ENCODE measurements at regions not wholly inside any gene's neighbourhood (a gene's known extent, or its start where the extent isn't known, plus 50 kb on each side); places are given as distances from the start of the nearest gene placed in this dataset.

GRCh38 chr2:22281033-22281432 is 1103.9 kb upstream of the KLHL29 start:
- H3K9ac ChIP-seq (ENCODE audit: insufficient read depth, low read depth, low read length), result no peak overlapping the region
- POLR2A ChIA-PET, result no interaction called here
- no peak overlapping the region for H3K4me2 ChIP-seq (ENCODE audit: low read depth, low read length)
- no peak overlapping the region for H3K4me3 ChIP-seq (replicated peaks in 1 of 3; ENCODE audit: insufficient read depth in 1 of 3, low read depth in 2 of 3, low read length in 3 of 3)
- in situ Hi-C loops (cut with HindIII; ENCODE audit: extremely low pct_ligation_motif_present, low pct_unique_long_range_greater_than_20kb) (no loop called here), intact Hi-C loops (cut with micrococcal nuclease; ENCODE audit: unreplicated experiment) (no loop called here)
- H3K36me3 ChIP-seq (replicated peaks in 1 of 2; ENCODE audit: control insufficient read depth in 1 of 2, insufficient read depth in 2 of 2, low read length in 2 of 2), result no peaks in the 10 kb centered on the region
- WGBS (ENCODE audit: low lambda C conversion rate), result 20% methylated on average over 4 of the region's 4 CpGs
- H3K9me3 ChIP-seq (ENCODE audit: low read length), result peaks cover 70% of the 10 kb centered on the region
- CTCF ChIA-PET (ENCODE audit: low intra/inter-chr PET ratio, low total read pairs), result no interaction called here
- no peak for TF ChIP-seq ZNF792 (CRISPR knock-in tag; IDR thresholded peaks at IDR 0.05)
- no peak for TF ChIP-seq HIVEP1 (CRISPR knock-in tag; IDR thresholded peaks at IDR 0.05)
- no peak for TF ChIP-seq ARHGAP35 (CRISPR knock-in tag; IDR thresholded peaks at IDR 0.05; ENCODE audit: borderline replicate concordance)
- no peak for TF ChIP-seq ZFP36L1 (CRISPR knock-in tag; IDR thresholded peaks at IDR 0.05)
- TF ChIP-seq DZIP1 (CRISPR knock-in tag; IDR thresholded peaks at IDR 0.05), result no peak
- TF ChIP-seq NRL (CRISPR knock-in tag; IDR thresholded peaks at IDR 0.05; ENCODE audit: borderline replicate concordance), result no peak
- no peak for TF ChIP-seq ZFP36L2 (CRISPR knock-in tag; IDR thresholded peaks at IDR 0.05)
- no peak for TF ChIP-seq ZNF501 (CRISPR knock-in tag; IDR thresholded peaks at IDR 0.05)
- TF ChIP-seq ETV6 (CRISPR knock-in tag; conservative IDR thresholded peaks at IDR 0.05), result no peak
- TF ChIP-seq ZNF710 (CRISPR knock-in tag; IDR thresholded peaks at IDR 0.05; ENCODE audit: borderline replicate concordance), result no peak
- TF ChIP-seq SALL1 (CRISPR knock-in tag; IDR thresholded peaks at IDR 0.05), result no peak
- TF ChIP-seq BORCS8-MEF2B (CRISPR knock-in tag; IDR thresholded peaks at IDR 0.05), result no peak
- no peak for TF ChIP-seq FOXK1 (CRISPR knock-in tag; IDR thresholded peaks at IDR 0.05; ENCODE audit: borderline replicate concordance, low read depth)
- TF ChIP-seq ZNF10 (CRISPR knock-in tag; IDR thresholded peaks at IDR 0.05; ENCODE audit: borderline replicate concordance, low read depth), result no peak
- DNase-seq (ENCODE audit: low spot score) (no peak), ATAC-seq (no peak), FAIRE-seq (no peak)
- no TSS peak for BruUV-seq (replicated peaks)
- H3K79me2 ChIP-seq (ENCODE audit: insufficient read depth, low read length), result no peaks in the 10 kb centered on the region
- H3K27me3 ChIP-seq (ENCODE audit: control insufficient read depth in 1 of 2, insufficient read depth in 2 of 2, low read length in 2 of 2), result no peaks in the 10 kb centered on the region
- no peaks in the 10 kb centered on the region for H4K20me1 ChIP-seq (ENCODE audit: insufficient read depth, low read length)
- no peak overlapping the region for H2AFZ ChIP-seq (ENCODE audit: low read length)
- no peak overlapping the region for H3K27ac ChIP-seq (ENCODE audit: extremely low read length, insufficient read depth, low read length)
- H3K4me1 ChIP-seq (ENCODE audit: insufficient read depth, low read length), result no peaks in the 10 kb centered on the region

Data from HepG2 (cell line).